HG03442 (cell line): ENCODE measurements at regions not wholly inside any gene's neighbourhood (a gene's known extent, or its start where the extent isn't known, plus 50 kb on each side); places are given as distances from the start of the nearest gene placed in this dataset.

ENCODE experiments used
- ATAC-seq: cut with Tn5 transposase; IDR thresholded peaks from one replicate; pipeline ENCODE4 v1.9.1; 2021; ENCODE audit warnings: mild to moderate bottlenecking, moderate library complexity; ENCODE audit not compliant: unreplicated experiment

- ATAC-seq: no peak
Observed at GRCh38 chr12:40172879-40173278, 51.9 kb upstream of the LRRK2 start.

GRCh38 chr12:40171501-40171900 is 53.3 kb upstream of the LRRK2 start:
- no peak for ATAC-seq

- no peak for ATAC-seq
Observed at GRCh38 chr12:40171066-40171465, 53.7 kb upstream of the LRRK2 start.

GRCh38 chr12:40170593-40170992 is 54.2 kb upstream of the LRRK2 start:
- ATAC-seq: no peak

GRCh38 chr12:40168868-40169267 is 55.9 kb upstream of the LRRK2 start:
- ATAC-seq: peak; percentile 94

- peak; percentile 12 for ATAC-seq
Observed at GRCh38 chr12:40168419-40168818, 56.4 kb upstream of the LRRK2 start.

GRCh38 chr12:40168001-40168400 is 56.8 kb upstream of the LRRK2 start:
- peak; percentile 54 for ATAC-seq

GRCh38 chr12:40165179-40165578 is 59.3 kb upstream of the SLC2A13 start:
- ATAC-seq: no peak

- ATAC-seq: no peak
Observed at GRCh38 chr12:40164034-40164433, 58.2 kb upstream of the SLC2A13 start.

GRCh38 chr12:40162033-40162432 is 56.2 kb upstream of the SLC2A13 start:
- ATAC-seq: no peak

- peak; percentile 73 for ATAC-seq
Observed at GRCh38 chr12:40158592-40159111, 52.8 kb upstream of the SLC2A13 start.

- ATAC-seq: no peak
Observed at GRCh38 chr12:40157336-40157735, 51.5 kb upstream of the SLC2A13 start.

- ATAC-seq: no peak
Observed at GRCh38 chr12:40156021-40156764, 50.3 kb upstream of the SLC2A13 start.
